NCI-H774 (cell line): ENCODE measurements at regions not wholly inside any gene's neighbourhood (a gene's known extent, or its start where the extent isn't known, plus 50 kb on each side); places are given as distances from the start of the nearest gene placed in this dataset.

Experiments used
- DNase-seq: peaks from one replicate; lab custom pipeline; 2025; lab: John Stamatoyannopoulos, UW

DNA sequence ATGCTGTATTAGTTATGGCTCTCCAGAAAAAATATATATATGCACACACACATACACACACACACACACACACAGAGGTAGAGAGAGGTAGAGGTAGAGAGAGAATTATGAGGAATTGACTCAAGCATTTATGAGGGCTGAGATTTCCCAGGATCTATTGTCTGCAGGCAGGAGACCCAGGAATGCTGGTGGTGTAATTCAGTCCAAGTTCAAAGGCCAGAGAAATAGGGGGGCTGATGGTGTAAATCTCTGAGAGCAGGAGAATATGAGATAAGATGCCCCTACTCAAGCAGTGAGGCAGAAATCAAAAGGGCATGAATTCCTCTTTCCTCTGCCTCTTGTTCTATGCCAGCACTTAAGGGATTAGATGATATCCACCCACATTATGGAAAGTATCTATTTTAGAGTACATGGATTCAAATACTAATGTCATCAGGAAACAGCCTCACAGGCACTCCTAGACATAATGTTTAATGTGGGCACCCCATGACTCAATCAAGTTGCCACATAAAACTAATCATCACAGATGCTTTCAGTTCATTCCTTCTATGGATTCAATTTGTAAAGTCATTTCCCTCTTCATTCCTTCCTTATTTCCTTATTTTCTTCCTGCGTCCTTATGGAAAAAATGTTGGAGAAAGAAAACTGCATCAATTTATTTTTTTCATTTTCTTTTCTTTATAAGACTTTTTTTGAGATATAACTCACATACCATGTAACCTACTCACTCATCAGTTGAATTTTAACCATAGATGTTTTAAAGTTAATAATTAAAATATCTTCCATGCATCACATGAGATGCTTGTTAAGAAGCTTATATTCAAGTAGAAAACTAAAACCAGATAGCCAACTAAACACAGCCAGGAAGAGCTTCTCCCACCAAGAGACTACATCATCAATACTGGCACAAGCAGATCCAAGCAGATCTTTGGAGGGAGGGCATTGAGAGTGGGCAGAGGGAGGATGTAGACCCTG, 406.2 kb downstream of the MBD2 start:
- DNase-seq: no peak

DNA sequence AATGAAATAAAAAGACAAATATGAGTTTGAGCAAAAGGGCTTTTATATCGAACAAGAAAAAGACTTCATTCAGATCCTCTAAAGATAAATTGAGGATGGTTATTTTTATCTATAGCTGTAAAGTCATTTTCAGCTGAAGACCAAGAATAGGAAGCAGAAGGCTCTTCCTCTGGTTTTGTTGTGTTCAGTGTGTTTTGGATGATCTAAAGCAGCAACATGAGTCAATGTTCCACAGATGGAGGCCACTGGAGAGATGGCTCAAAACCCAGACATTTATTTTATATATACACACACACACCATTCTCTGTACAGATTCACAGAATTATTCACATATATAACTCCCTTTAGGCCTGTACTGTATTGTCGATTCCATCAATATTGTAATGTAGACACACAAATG, 424.3 kb downstream of the MBD2 start:
- DNase-seq: no peak

- no peak for DNase-seq
Observed at GRCh38 chr18:53799134-53799533, 425.3 kb downstream of the MBD2 start.

DNA sequence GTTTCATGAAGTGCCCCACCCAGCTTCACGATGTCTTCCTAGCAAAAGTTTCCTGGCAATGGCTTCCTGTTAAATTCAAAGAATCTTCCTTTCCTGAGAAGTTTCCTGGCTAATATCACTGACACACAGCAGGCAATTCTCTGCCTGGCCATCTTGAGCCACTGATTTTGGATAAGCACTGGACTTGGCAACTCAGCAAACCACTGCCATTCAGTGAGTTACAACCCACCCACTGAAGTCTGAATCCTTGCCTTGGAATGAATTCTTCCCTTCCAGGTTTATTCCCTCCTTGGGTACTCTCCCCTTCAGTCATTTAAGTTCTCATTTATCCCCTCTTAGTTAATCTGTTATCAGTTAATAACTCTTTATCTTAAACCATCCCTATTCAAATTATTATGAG, 426.0 kb downstream of the MBD2 start:
- DNase-seq: no peak

DNA sequence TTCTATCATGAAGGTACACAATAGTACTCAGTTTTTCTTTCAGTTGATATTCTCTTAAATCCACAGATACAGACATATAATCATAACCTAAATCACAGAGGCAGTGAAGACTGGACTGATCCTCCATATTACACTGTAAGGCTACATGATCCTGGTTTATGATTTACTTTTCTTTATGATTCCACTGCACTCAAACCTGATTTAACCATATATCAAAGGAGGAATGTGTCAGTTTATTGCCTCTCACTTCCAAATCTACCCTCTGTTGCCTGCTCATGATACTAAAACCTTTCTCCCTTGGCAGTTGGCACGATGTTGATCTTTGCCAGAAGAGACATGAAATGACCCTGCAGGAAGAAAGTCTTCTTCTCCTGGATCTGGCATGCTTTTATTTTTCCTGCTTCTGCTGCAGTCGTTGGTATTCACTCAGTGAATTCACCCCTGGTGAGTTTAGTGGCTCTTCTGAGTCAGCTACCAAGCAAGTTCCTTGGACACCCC, 426.4 kb downstream of the MBD2 start:
- DNase-seq: no peak

GRCh38 chr18:53796040-53796729, 428.3 kb downstream of the MBD2 start:
- no peak for DNase-seq

- DNase-seq: no peak
Observed at GRCh38 chr18:53795610-53796009, 428.9 kb downstream of the MBD2 start.

- DNase-seq: no peak
Observed at GRCh38 chr18:53795061-53795460, 429.4 kb downstream of the MBD2 start.

DNA sequence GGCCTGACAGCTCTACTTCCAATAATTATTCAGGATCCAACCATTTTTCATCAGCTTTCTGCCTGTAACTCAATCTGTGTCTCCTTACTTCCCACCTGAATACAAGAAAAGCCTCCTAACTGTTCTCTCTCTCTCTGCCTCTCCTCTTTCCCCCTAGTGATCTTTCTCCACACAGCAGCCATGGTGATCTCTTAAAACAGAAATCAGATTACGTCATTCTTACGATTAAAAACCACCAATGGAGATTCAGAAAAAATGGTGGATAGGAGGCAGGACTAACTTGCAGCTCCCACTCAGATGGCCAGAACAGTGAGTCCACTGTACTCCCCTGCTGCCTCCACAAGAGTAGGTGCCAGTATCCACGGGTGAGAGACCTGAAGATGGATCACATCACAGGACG, 431.7 kb downstream of the MBD2 start:
- no peak for DNase-seq

GRCh38 chr18:53790786-53791185, 433.7 kb downstream of the MBD2 start:
- DNase-seq: no peak

DNA sequence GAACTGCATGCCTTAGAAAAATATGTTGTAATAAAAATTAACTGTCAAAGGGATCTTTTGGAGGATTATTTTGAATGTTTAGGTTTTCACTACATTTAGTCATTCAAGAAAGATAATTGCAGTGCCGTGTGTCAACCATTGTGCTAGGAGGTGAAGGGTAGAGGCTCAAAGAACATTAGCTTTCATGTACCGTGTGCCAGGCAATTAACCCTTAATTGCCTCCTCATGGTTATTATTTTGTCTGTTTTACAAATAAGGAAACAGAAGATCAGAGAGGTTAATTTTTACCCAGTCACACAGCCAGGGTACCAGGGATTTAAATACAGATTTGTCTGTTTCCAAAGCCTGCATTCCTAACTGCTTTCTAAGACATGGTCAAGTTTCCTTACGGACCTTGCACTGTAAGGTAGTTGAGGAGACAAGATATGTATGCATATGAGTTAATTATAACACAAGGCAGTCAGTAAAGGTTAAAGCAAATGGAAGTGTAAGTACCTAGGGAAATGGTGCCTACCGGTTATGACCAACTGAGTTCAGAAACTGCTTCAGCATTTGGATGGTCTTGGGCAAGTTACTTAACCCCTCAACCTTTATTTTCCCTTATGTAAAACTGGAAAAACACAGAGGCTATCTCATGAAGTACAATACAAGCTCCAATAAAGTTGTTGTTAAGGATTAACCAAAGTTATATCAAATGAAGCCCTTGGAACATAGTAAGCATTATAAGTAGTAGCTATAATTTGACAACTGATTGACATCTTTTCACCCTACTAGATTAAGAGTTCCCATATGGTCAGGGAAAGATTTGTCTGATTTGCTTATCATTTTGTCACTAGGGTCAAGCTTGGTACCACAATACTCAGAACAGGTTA, 434.9 kb downstream of the MBD2 start:
- DNase-seq: no peak

- no peak for DNase-seq
Observed at GRCh38 chr18:53785811-53786210, 438.7 kb downstream of the MBD2 start.

GRCh38 chr18:53784253-53784652, 440.2 kb downstream of the MBD2 start:
- DNase-seq: no peak

- no peak for DNase-seq
Observed at GRCh38 chr18:53780666-53781065, 443.8 kb downstream of the MBD2 start.

DNA sequence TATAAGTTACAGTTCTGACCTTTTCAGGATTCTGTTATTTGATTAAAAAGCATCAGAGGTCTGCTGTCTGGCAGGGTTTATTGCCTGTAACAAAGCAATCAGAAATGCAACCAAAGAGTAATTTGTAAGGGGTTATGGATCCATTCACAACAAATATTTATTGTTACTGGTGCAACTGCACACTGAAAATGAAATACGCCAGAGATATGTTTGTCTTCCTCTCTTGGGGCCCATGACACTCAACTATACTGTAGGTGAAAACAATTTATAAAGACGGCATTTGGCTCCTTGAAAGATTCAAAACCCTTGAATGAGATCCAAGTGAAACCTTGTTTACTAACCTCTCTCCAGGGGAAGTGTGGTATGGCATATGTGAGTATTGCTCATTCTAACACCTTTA, 452.2 kb downstream of the MBD2 start:
- no peak for DNase-seq

- DNase-seq: no peak
Observed at GRCh38 chr18:53771664-53772063, 452.8 kb downstream of the MBD2 start.

- DNase-seq: no peak
Observed at GRCh38 chr18:53765211-53765610, 459.3 kb downstream of the MBD2 start.

DNA sequence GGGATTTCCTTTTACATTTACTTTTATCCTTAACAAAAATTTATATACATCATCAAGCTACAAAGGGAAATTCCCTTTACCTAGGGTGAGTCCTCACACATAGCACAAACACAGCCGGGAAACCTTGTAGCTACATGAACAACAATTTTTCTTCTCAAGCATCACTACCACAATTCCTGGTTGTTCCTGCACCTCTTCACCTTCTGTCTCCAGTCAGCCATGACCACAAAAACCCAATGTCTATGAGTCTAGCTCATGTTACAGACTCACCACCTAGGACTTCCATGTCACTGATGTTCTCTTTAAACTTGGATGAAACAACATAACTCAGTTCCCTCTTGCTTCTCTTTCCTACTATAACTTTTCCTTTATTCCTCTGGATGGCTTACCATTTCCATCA, 460.4 kb downstream of the MBD2 start:
- DNase-seq: no peak

DNA sequence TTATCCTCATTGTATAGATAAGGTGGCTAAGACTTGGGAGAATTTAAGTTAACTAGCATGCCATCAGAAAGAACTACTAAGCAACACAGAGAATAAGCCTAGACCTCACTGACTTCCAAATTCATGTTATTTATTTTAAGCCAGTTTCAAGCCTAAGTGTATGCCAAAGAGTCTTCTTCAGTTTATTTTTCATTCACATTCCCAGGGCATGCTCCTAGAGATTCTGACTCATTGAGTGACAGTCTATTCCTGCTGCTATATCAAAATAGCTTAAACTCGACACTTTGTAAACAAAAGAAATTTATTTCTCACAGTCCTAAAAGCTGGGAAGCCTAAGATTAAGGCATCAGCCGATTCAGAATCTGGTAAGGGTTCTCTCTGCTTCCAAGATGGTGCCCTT, 467.1 kb downstream of the MBD2 start:
- DNase-seq: no peak

DNA sequence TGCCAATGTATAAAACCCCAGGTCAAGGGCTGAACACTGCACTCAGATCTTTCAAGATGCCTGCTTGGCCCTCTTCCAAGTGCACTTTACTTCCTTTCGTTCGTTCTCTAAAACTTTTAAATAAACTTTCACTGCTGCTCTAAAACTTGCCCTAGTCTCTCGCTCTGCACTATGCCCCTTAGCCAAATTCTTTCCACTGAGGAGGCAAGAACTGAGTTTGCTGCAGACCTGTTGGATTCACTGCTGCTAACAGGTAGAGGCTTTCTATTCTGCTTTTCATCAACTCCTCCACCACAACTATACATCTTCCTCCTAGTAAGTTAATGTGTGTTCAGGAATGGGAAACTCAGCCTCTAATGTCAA, 467.9 kb downstream of the MBD2 start:
- DNase-seq: no peak

GRCh38 chr18:53755914-53756609, 468.4 kb downstream of the MBD2 start:
- DNase-seq: no peak

DNA sequence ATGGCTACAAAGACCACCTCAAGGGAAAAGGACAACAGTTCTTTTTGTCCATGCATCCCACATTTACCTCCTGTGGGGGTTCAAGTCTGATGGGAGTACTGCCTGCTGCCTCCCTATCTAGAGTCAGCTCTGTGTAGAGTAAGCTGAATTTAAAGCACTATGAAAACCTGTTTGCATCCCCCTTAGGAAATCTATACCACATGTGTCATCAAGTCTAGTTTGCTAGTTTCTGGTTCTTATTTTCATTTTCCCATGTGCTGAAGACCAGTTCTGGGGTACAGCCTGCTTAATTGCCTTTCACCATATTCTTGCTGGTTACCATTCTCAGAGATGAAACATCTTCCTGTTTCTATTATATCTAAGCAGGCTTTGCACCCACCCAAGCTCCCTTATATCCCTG, 470.3 kb downstream of the MBD2 start:
- no peak for DNase-seq
